K562 (cell line): ENCODE measurements at regions not wholly inside any gene's neighbourhood (a gene's known extent, or its start where the extent isn't known, plus 50 kb on each side); places are given as distances from the start of the nearest gene placed in this dataset.

Experiments used
- ATAC-seq: fragments of 200-7000 bp; cut with Tn5 transposase; 3 replicates; pipeline ENCODE4 v1.9.1; 2020; ENCODE audit warnings: moderate library complexity
- BruUV-seq: library from RNA; stranded (reverse); fragments of 400-500 nt; replicated peaks from 2 replicates; lab custom pipeline; 2021; lab: Mats Ljungman, UMichigan
- CTCF ChIA-PET: fragments of 300-600 bp; formaldehyde crosslinking; extraction: SDS; loops from one replicate; lab custom pipeline; 2021; ENCODE audit warnings: low intra/inter-chr PET ratio; lab: Yijun Ruan, JAX
- POLR2A ChIA-PET: fragments of 300-600, 350-650 bp; sonication (Branson Sonifier 250); formaldehyde crosslinking; extraction: SDS; loops from one replicate; lab custom pipeline; 2021; ENCODE audit warnings: antibody characterized with exemption, inconsistent platforms; lab: Yijun Ruan, JAX
- DNase-seq, 4 experiments: peaks; one replicate each; pipeline versions ENCODE4 v3.0.0 to v3.0.0-alpha.2; 2011 to 2018; ENCODE audit warnings: low spot score in 3 of 4, mixed read lengths in 3 of 4; ENCODE audit errors: extremely low read depth in 1 of 4
- FAIRE-seq: peaks from 2 replicates; lab custom pipeline; 2011; peaks lifted over from hg19 to GRCh38; lab: Jason Lieb, UNC
- H2AFZ ChIP-seq: 2 replicates; pipeline ENCODE4 v1.6.0; 2011; ENCODE audit warnings: low read depth, low read length, control low read depth, inconsistent platforms
- H3K27ac ChIP-seq: fragments of 200-600 bp; 3 replicates; pipeline ENCODE4 v1.8.0; 2011; ENCODE audit warnings: low read depth, mild to moderate bottlenecking, control low read depth, inconsistent platforms, low read length, moderate library complexity, mixed read lengths; ENCODE audit errors: extremely low read depth
- H3K27me3 ChIP-seq, 2 experiments: fragments of 300-600 bp in 1 of 2; 2 replicates in 1 of 2; 3 replicates in 1 of 2; pipeline versions ENCODE4 v1.6.0 to v1.8.0; 2011; ENCODE audit warnings: inconsistent platforms in 2 of 2, low read length in 2 of 2, mild to moderate bottlenecking in 1 of 2, mixed read lengths in 1 of 2, moderate library complexity in 1 of 2; ENCODE audit not compliant: control insufficient read depth in 2 of 2, insufficient read depth in 2 of 2
- H3K36me3 ChIP-seq: fragments of 300-600 bp; 3 replicates; pipeline ENCODE4 v1.8.0; 2011; ENCODE audit warnings: mild to moderate bottlenecking, low read length, inconsistent platforms; ENCODE audit not compliant: control insufficient read depth, insufficient read depth
- H3K4me1 ChIP-seq, 2 experiments: fragments of 200-600 bp in 1 of 2; replicated peaks in 1 of 2; 2 replicates in 1 of 2; 3 replicates in 1 of 2; pipeline versions ENCODE4 v1.5.1 to v1.8.0; 2011; ENCODE audit warnings: inconsistent platforms in 2 of 2, low read length in 2 of 2, mild to moderate bottlenecking in 1 of 2, mixed read lengths in 1 of 2, moderate library complexity in 1 of 2; ENCODE audit not compliant: control insufficient read depth in 2 of 2, insufficient read depth in 2 of 2
- H3K4me2 ChIP-seq: 2 replicates; pipeline ENCODE4 v1.6.1; 2011; ENCODE audit warnings: low read length, control low read depth, inconsistent platforms, mixed read lengths; ENCODE audit not compliant: insufficient read depth
- H3K4me3 ChIP-seq: fragments of 200-600 bp; sonication (generic), shearing (Covaris generic); 2 replicates; pipeline ENCODE4 v1.5.1; 2016; ENCODE audit warnings: control low read depth, inconsistent platforms
- H3K79me2 ChIP-seq: fragments of 200-600 bp; 3 replicates; pipeline ENCODE4 v1.8.0; 2011; ENCODE audit warnings: low read length, inconsistent platforms; ENCODE audit not compliant: control insufficient read depth, insufficient read depth
- H3K9ac ChIP-seq, 2 experiments: 2 replicates each; pipeline versions ENCODE4 v1.6.0 to v1.6.1; 2011; ENCODE audit warnings: low read depth in 2 of 2, low read length in 2 of 2, control low read depth in 1 of 2, inconsistent platforms in 1 of 2, mild to moderate bottlenecking in 1 of 2, mixed read lengths in 1 of 2; ENCODE audit not compliant: insufficient read depth in 1 of 2
- H3K9me1 ChIP-seq: one replicate; pipeline ENCODE4 v1.6.0; 2011; ENCODE audit warnings: inconsistent platforms, mild to moderate bottlenecking, low read length, moderate library complexity; ENCODE audit not compliant: control insufficient read depth, insufficient read depth
- H3K9me3 ChIP-seq: replicated peaks from 2 replicates; pipeline ENCODE4 v1.5.1; 2011; ENCODE audit warnings: low read depth, low read length, inconsistent platforms; ENCODE audit not compliant: control insufficient read depth, insufficient read depth
- H4K20me1 ChIP-seq: replicated peaks from 2 replicates; pipeline ENCODE4 v1.6.1; 2011; ENCODE audit warnings: low read length, inconsistent platforms, mixed read lengths; ENCODE audit not compliant: control insufficient read depth, insufficient read depth
- BRCA1 ChIP-seq, 2 experiments: fragments of 450-650 bp in 1 of 2; sonication (generic) in 1 of 2; formaldehyde crosslinking in 1 of 2; IDR thresholded peaks; 2 replicates each; pipeline versions ENCODE4 v1.5.0 to v1.6.1; 2017 to 2020; ENCODE audit warnings: mild to moderate bottlenecking in 1 of 2, missing genetic modification reagents in 1 of 2
- HDAC1 ChIP-seq, 2 experiments: fragments of 450-650 bp; IDR thresholded peaks; 2 replicates each; pipeline ENCODE4 v1.6.1; 2016 to 2017; ENCODE audit warnings: inconsistent platforms in 1 of 2, mild to moderate bottlenecking in 1 of 2, moderate library complexity in 1 of 2
- HMBOX1 ChIP-seq: sonication (generic); IDR thresholded peaks from 2 replicates; pipeline ENCODE4 v1.6.1; 2016
- MEF2D ChIP-seq: conservative IDR thresholded peaks from 2 replicates; pipeline ENCODE4 v1.6.1; 2016; ENCODE audit warnings: low read depth, missing genetic modification characterization, missing compliant biosample characterization
- NRF1 ChIP-seq, 2 experiments: fragments of 450-650 bp; IDR thresholded peaks in 1 of 2; conservative IDR thresholded peaks in 1 of 2; 2 replicates each; pipeline ENCODE4 v1.6.1; 2014; ENCODE audit warnings: mild to moderate bottlenecking in 2 of 2
- PHB ChIP-seq: fragments of 250-450 bp; sonication (Bioruptor Pico); IDR thresholded peaks from 2 replicates; pipeline ENCODE4 v1.5.0; 2021
- PHTF2 ChIP-seq: fragments of 250-450 bp; sonication (Bioruptor Pico); IDR thresholded peaks from 2 replicates; pipeline ENCODE4 v1.5.0; 2021; ENCODE audit warnings: mild to moderate bottlenecking
- TAF7 ChIP-seq: fragments of 450-650 bp; IDR thresholded peaks from 2 replicates; pipeline ENCODE4 v1.6.1; 2016; ENCODE audit warnings: missing genetic modification characterization, missing compliant biosample characterization
- TCF3 ChIP-seq: sonication (generic); formaldehyde crosslinking; IDR thresholded peaks from 2 replicates; pipeline ENCODE4 v1.4.0; 2020; ENCODE audit warnings: mild to moderate bottlenecking, missing genetic modification reagents
- THAP12 ChIP-seq: fragments of 250-450 bp; sonication (Bioruptor Pico); IDR thresholded peaks from 2 replicates; pipeline ENCODE4 v1.9.0; 2021; ENCODE audit warnings: mild to moderate bottlenecking, inconsistent platforms
- ZNF175 ChIP-seq: fragments of 200-800 bp; sonication (Bioruptor generic); IDR thresholded peaks from 2 replicates; pipeline ENCODE4 v1.6.1; 2016; ENCODE audit warnings: low read depth, mild to moderate bottlenecking, missing genetic modification characterization, missing compliant biosample characterization
- ZNF318 ChIP-seq, 2 experiments: fragments of 450-650 bp; IDR thresholded peaks; 2 replicates each; pipeline ENCODE4 v1.6.1; 2016; ENCODE audit warnings: mild to moderate bottlenecking in 2 of 2, borderline replicate concordance in 1 of 2, low read depth in 1 of 2, moderate library complexity in 1 of 2
- WGBS: fragments of 100-300 bp; shearing (Covaris generic); methylation state at CpG from one replicate; pipeline ENCODE4 v1.1.6; 2016; ENCODE audit warnings: low coverage, mixed read lengths; ENCODE audit not compliant: insufficient coverage; ENCODE audit errors: missing lambda C conversion rate; 5-methylcytosine and 5-hydroxymethylcytosine counted together
- in situ Hi-C: fragments of 300-500 bp; cut with MboI; formaldehyde crosslinking; loops from 4 replicates; pipeline ENCODE4 v1.15.0; 2018; ENCODE audit warnings: inconsistent platforms, mixed read lengths
- intact Hi-C: fragments of 100-400 bp; cut with micrococcal nuclease; formaldehyde crosslinking; loops from 2 replicates; pipeline ENCODE4 v1.14.2; 2022

- in situ Hi-C loops (no loop called here), intact Hi-C loops (no loop called here)
- no peaks in the 10 kb centered on the region for H3K79me2 ChIP-seq
- no peak overlapping the region for H3K9ac ChIP-seq
- H2AFZ ChIP-seq = no peak overlapping the region
- CTCF ChIA-PET = no interaction called here
- no peaks in the 10 kb centered on the region for H3K4me1 ChIP-seq
- no peaks in the 10 kb centered on the region for H3K9me3 ChIP-seq
- no peaks in the 10 kb centered on the region for H4K20me1 ChIP-seq
- H3K4me3 ChIP-seq = no peak overlapping the region
- no peak overlapping the region for H3K27ac ChIP-seq
- no TSS peak for BruUV-seq
- ATAC-seq (no peak), FAIRE-seq (no peak), DNase-seq (no peak)
- POLR2A ChIA-PET = no interaction called here
- WGBS = 0% methylated on average over 1 of the region's 1 CpG
- H3K4me2 ChIP-seq = no peak overlapping the region
- no peaks in the 10 kb centered on the region for H3K27me3 ChIP-seq
- H3K36me3 ChIP-seq = no peaks in the 10 kb centered on the region
- no peaks in the 10 kb centered on the region for H3K9me1 ChIP-seq
- TF ChIP-seq HDAC1 (IDR thresholded peaks at IDR 0.05) (no peak), HMBOX1 (no peak), NRF1 (conservative IDR thresholded peaks at IDR 0.05 in 1 of 2, IDR thresholded peaks at IDR 0.05 in 1 of 2) (no peak), PHTF2 (CRISPR knock-in tag) (no peak), PHB (CRISPR knock-in tag) (no peak), MEF2D (no peak), THAP12 (no peak), TCF3 (CRISPR knock-in tag) (no peak), ZNF175 (CRISPR knock-in tag) (no peak), BRCA1 (IDR thresholded peaks at IDR 0.05) (no peak), BRCA1 (CRISPR knock-in tag; IDR thresholded peaks at IDR 0.05) (no peak), ZNF318 (IDR thresholded peaks at IDR 0.05; ENCODE audit: borderline replicate concordance in 1 of 2, low read depth in 1 of 2) (no peak), TAF7 (no peak)
Observed at GRCh38 chr10:89966211-89966610, 264.8 kb downstream of the KIF20B start.
